Activated naive CD4-positive, alpha-beta T cell treated with anti-CD3 and anti-CD28 coated beads, Interleukin-2, amount 50 U/mL, for 24 hours (primary cell): ENCODE measurements at regions not wholly inside any gene's neighbourhood (a gene's known extent, or its start where the extent isn't known, plus 50 kb on each side); places are given as distances from the start of the nearest gene placed in this dataset.
"Not testable (repeated sequence)": the region's sequence is repeated elsewhere in the genome, so short reads cannot be mapped to it uniquely, and the experiment has no call there.

ENCODE experiments used
- H3K27ac Mint-ChIP-seq: one replicate; pipeline ENCODE4 v1.8.0; 2021; ENCODE audit warnings: mild to moderate bottlenecking, mixed read lengths
- H3K27me3 Mint-ChIP-seq: one replicate; pipeline ENCODE4 v1.8.0; 2021; ENCODE audit warnings: mixed read lengths
- H3K36me3 Mint-ChIP-seq: one replicate; pipeline ENCODE4 v1.8.0; 2021; ENCODE audit warnings: mixed read lengths
- H3K4me1 Mint-ChIP-seq: one replicate; pipeline ENCODE4 v1.8.0; 2021; ENCODE audit warnings: mixed read lengths
- H3K4me3 Mint-ChIP-seq: one replicate; pipeline ENCODE4 v1.8.0; 2021; ENCODE audit warnings: mild to moderate bottlenecking, mixed read lengths
- H3K9me3 Mint-ChIP-seq: one replicate; pipeline ENCODE4 v1.8.0; 2021; ENCODE audit warnings: mixed read lengths

GRCh38 chr14:43754838-43755237 lies 752.2 kb downstream of the FSCB start:
- H3K27ac Mint-ChIP-seq, result no peak overlapping the region
- H3K4me1 Mint-ChIP-seq, result no peaks in the 10 kb centered on the region

GRCh38 chr14:43745746-43746145 lies 761.3 kb downstream of the FSCB start:
- Mint-ChIP-seq H3K4me3 (no peak overlapping the region), H3K9me3 (no peaks in the 10 kb centered on the region), H3K27ac (no peak overlapping the region), H3K36me3 (no peaks in the 10 kb centered on the region), H3K27me3 (no peaks in the 10 kb centered on the region), H3K4me1 (no peaks in the 10 kb centered on the region)

More at GRCh38 chr14:43754838-43755237, 752.2 kb downstream of the FSCB start:
- Mint-ChIP-seq H3K27me3 (no peaks in the 10 kb centered on the region), H3K9me3 (peaks cover 4% of the 10 kb centered on the region), H3K4me3 (no peak overlapping the region), H3K36me3 (no peaks in the 10 kb centered on the region)

DNA sequence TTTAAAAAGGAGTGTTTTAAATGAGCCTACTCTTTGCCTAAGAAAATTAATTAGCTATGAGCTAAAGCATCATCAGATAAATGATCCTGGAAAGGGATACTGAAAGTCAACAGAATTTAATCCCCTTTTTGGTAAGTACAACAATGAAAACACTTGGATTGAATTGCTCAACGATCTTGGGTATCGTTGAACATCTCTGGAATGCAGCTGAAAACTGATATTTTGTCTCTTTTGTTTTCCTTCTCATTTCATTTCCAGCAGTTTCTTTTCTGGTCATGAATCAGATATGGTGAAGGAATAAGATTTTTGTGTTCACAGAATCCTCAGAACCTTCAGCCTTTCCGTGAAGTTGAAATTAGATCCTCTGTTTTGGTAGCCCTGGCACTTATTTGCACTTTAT lies 771.2 kb downstream of the FSCB start:
- no peak overlapping the region for H3K27ac Mint-ChIP-seq
- H3K36me3 Mint-ChIP-seq, result no peaks in the 10 kb centered on the region
- no peaks in the 10 kb centered on the region for H3K4me1 Mint-ChIP-seq
- no peaks in the 10 kb centered on the region for H3K9me3 Mint-ChIP-seq
- H3K27me3 Mint-ChIP-seq, result no peaks in the 10 kb centered on the region
- no peak overlapping the region for H3K4me3 Mint-ChIP-seq

DNA sequence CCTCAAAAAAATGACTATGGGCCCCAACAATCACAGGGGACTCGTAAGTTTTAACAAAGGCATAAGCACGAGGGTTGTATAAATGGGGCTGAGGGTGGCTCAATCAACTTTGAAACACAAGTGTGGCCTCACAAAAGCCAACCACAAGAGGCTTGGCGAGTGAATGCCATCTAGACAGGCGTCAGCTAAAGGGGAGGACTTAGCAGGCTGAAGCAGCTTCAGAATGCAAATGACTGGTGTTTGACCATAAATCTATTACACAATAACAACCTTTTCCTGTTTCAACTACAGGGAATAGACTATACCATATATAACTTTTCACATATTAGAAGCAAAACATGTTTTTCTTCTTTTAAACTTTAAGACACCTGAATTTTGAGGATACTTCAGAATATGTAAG lies 777.9 kb downstream of the FSCB start:
- Mint-ChIP-seq H3K27ac (no peak overlapping the region), H3K4me1 (no peaks in the 10 kb centered on the region), H3K27me3 (no peaks in the 10 kb centered on the region), H3K4me3 (no peak overlapping the region), H3K9me3 (no peaks in the 10 kb centered on the region), H3K36me3 (no peaks in the 10 kb centered on the region)

DNA sequence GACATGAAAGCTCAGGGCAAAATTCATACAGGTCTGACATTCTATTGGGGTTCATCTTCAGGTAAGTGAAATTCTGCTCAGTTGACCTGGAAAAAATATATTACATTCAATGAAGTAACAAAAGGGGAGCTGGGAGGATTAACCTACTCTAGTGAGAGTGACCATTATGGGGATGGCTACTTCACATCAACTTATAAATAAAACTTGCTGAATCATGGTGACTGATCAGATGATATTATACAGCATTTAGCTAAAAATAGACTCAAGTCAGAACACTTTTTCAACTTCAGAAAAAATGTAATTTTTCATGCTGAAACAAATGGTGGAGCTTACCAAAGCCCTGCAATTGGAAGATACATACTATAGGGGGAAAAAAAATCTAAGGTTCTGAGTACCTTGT lies 800.2 kb downstream of the FSCB start:
- Mint-ChIP-seq H3K9me3 (no peaks in the 10 kb centered on the region), H3K27me3 (no peaks in the 10 kb centered on the region), H3K4me3 (no peak overlapping the region), H3K4me1 (no peaks in the 10 kb centered on the region), H3K27ac (no peak overlapping the region), H3K36me3 (no peaks in the 10 kb centered on the region)

- H3K4me1 Mint-ChIP-seq, H3K27me3 Mint-ChIP-seq, H3K4me3 Mint-ChIP-seq, H3K36me3 Mint-ChIP-seq, H3K27ac Mint-ChIP-seq: not testable (repeated sequence)
- peaks cover 11% of the 10 kb centered on the region for H3K9me3 Mint-ChIP-seq
Measured at GRCh38 chr14:43698561-43699284, 808.4 kb downstream of the FSCB start.

GRCh38 chr14:43697003-43697402 lies 810.1 kb downstream of the FSCB start:
- no peak overlapping the region for H3K4me3 Mint-ChIP-seq
- no peaks in the 10 kb centered on the region for H3K27me3 Mint-ChIP-seq
- H3K27ac Mint-ChIP-seq, result no peak overlapping the region
- H3K9me3 Mint-ChIP-seq, result peaks cover 11% of the 10 kb centered on the region
- no peaks in the 10 kb centered on the region for H3K4me1 Mint-ChIP-seq
- H3K36me3 Mint-ChIP-seq, result no peaks in the 10 kb centered on the region

DNA sequence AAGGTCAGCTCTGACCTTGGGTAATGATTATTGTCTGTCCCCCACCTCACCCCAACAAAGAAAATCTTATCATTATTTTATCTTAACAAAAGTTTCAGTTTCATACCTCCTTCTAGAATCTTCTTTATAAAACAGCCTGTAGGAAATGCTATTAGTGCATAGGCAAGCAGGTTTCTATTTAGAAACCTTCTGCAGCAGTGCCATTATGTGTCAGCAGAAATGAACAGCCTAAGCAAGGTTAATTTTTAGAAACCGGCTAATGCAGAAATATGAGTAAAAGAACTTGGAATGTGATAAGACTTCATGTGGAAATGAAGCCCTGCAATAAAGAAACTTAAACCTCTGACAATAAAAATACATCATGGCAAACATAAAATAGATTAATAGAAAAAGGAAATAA lies 814.4 kb downstream of the FSCB start:
- Mint-ChIP-seq H3K27me3 (no peaks in the 10 kb centered on the region), H3K4me3 (no peak overlapping the region), H3K27ac (no peak overlapping the region), H3K4me1 (no peaks in the 10 kb centered on the region), H3K9me3 (peaks cover 11% of the 10 kb centered on the region), H3K36me3 (no peaks in the 10 kb centered on the region)

DNA sequence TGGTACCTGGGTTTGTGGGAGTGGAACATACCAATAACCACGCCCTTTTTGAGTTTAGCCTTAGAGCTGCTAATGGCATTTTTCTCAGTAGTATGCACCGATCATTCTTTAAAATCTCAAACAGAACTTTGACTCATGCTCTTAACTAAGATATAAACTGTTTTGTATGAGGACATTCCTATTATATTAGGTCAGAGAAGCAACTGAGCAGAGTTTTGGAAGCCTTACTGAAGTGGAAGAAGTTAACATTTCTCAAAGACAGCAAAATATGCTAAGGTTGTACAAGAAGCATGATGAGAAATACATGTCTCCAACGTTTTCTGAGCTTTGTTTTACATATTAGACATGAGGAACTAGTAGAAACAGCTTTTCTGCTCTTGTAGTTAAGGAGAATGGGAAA lies 819.2 kb downstream of the FSCB start:
- Mint-ChIP-seq H3K4me3 (no peak overlapping the region), H3K27ac (no peak overlapping the region), H3K4me1 (no peaks in the 10 kb centered on the region), H3K9me3 (no peaks in the 10 kb centered on the region), H3K27me3 (no peaks in the 10 kb centered on the region), H3K36me3 (no peaks in the 10 kb centered on the region)

DNA sequence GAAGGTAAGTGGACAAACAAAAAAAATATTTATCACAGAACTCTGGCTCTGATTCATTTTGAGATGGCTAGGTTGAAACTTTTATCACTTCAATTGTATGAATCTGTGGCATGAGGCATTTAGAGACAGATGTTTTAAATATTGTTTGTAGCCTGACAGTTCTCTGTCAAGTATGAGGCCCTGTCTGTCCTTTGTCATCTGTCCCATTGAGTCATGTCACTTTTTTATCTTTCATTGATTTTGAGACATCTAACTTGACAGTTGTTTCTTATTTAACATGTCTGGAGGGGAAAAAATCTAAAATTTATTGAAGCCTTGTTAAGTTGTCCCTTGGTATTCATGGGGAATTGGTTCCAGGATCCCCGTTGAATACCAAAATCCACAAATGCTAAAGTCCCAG lies 829.5 kb downstream of the FSCB start:
- no peaks in the 10 kb centered on the region for H3K27me3 Mint-ChIP-seq
- H3K4me3 Mint-ChIP-seq, result no peak overlapping the region
- H3K27ac Mint-ChIP-seq, result no peak overlapping the region
- H3K9me3 Mint-ChIP-seq, result peaks cover 11% of the 10 kb centered on the region
- H3K36me3 Mint-ChIP-seq, result no peaks in the 10 kb centered on the region
- H3K4me1 Mint-ChIP-seq, result no peaks in the 10 kb centered on the region

DNA sequence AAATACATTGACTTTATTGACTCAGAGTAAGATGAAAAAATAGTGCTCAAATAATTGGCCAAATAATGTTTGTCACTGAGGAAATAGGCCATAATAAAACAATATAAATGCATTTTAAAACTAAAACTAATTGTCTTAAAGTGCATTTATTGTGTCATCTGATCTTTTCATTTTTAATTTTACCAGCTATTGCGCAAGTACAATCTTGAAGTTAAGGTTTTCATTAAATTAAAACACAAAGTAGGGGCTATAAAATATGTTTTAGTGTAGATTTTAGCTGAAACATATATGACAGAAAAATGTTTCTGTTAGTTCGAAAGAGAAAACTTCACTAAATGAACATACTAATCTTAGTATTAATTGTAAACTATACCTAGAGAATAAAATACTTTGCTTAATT lies 832.8 kb downstream of the FSCB start:
- H3K27me3 Mint-ChIP-seq, result no peaks in the 10 kb centered on the region
- H3K9me3 Mint-ChIP-seq, result peaks cover 5% of the 10 kb centered on the region
- no peaks in the 10 kb centered on the region for H3K4me1 Mint-ChIP-seq
- H3K4me3 Mint-ChIP-seq, result no peak overlapping the region
- H3K36me3 Mint-ChIP-seq, result no peaks in the 10 kb centered on the region
- no peak overlapping the region for H3K27ac Mint-ChIP-seq

- Mint-ChIP-seq H3K36me3 (no peaks in the 10 kb centered on the region), H3K27ac (no peak overlapping the region), H3K4me1 (no peaks in the 10 kb centered on the region), H3K9me3 (peaks cover 3% of the 10 kb centered on the region), H3K27me3 (no peaks in the 10 kb centered on the region), H3K4me3 (no peak overlapping the region)
Measured at GRCh38 chr14:43671716-43672485, 835.2 kb downstream of the FSCB start.

DNA sequence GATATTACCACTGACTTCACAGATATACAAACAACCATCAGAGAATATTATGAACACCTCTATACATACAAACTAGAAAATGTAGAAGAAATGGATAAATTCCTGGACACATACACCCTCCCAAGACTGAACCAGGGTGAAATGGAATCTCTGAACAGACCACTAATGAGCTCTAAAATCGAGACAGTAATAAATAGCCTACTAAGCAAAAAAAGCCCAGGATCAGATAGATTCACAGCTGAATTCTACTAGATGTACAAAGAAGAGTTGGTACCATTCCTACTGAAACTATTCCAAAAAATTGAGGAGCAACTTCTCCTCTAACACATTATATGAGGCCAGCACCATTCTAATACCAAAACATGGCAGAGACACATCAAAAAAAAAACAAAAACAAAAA lies 837.7 kb downstream of the FSCB start:
- Mint-ChIP-seq H3K4me3 (no peak overlapping the region), H3K36me3 (no peaks in the 10 kb centered on the region), H3K27me3 (no peaks in the 10 kb centered on the region), H3K4me1 (no peaks in the 10 kb centered on the region), H3K9me3 (peaks cover 7% of the 10 kb centered on the region), H3K27ac (no peak overlapping the region)

DNA sequence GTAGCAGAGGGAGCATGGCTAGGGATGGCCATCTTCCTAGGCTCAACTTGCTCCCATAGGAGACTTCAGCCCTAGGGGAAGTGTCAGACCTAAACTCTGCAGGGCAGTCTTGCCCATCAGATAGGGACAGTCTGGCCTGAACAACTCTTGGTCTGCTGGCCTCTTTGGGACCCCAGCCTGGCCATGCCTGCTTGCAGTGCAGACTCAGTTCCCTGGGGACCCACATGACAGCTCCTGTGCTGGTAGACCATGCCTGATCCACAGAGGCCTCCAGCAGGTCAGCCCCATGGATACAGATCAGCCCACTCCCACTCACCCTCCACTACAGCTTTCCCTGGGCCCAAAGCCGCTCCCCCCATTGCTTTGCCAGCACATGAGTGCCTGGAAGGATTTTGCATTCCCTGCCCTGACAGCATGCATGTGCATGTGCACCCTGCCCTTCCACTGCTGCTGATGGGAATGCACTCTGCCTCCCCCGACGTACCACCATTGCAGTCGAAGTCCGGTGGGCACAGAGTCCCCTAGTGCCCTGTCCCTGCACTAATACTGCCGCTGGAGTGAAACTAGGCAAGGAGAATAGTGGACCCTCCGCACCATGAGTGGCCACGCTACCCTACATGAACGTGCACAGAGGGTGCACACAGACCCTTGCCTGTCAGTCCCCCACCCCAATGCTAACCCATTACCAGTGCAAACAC lies 841.4 kb downstream of the FSCB start:
- no peak overlapping the region for H3K4me3 Mint-ChIP-seq
- H3K36me3 Mint-ChIP-seq, result no peaks in the 10 kb centered on the region
- H3K27me3 Mint-ChIP-seq, result no peaks in the 10 kb centered on the region
- no peak overlapping the region for H3K27ac Mint-ChIP-seq
- no peaks in the 10 kb centered on the region for H3K4me1 Mint-ChIP-seq
- peaks cover 11% of the 10 kb centered on the region for H3K9me3 Mint-ChIP-seq

- H3K27ac Mint-ChIP-seq, H3K27me3 Mint-ChIP-seq, H3K36me3 Mint-ChIP-seq, H3K4me1 Mint-ChIP-seq, H3K4me3 Mint-ChIP-seq: not testable (repeated sequence)
- peaks cover 11% of the 10 kb centered on the region for H3K9me3 Mint-ChIP-seq
Measured at GRCh38 chr14:43655194-43655593, 851.9 kb downstream of the FSCB start.

- H3K4me3 Mint-ChIP-seq, result no peak overlapping the region
- H3K9me3 Mint-ChIP-seq, result peaks cover 14% of the 10 kb centered on the region
- H3K36me3 Mint-ChIP-seq, result no peaks in the 10 kb centered on the region
- no peaks in the 10 kb centered on the region for H3K4me1 Mint-ChIP-seq
- no peak overlapping the region for H3K27ac Mint-ChIP-seq
- H3K27me3 Mint-ChIP-seq, result no peaks in the 10 kb centered on the region
Measured at GRCh38 chr14:43651896-43652295, 855.2 kb downstream of the FSCB start.
